GM21367 (cell line): ENCODE measurements at regions not wholly inside any gene's neighbourhood (a gene's known extent, or its start where the extent isn't known, plus 50 kb on each side); places are given as distances from the start of the nearest gene placed in this dataset.

ENCODE experiments used
- ATAC-seq: cut with Tn5 transposase; IDR thresholded peaks from one replicate; pipeline ENCODE4 v1.9.1; 2021; ENCODE audit not compliant: unreplicated experiment

DNA sequence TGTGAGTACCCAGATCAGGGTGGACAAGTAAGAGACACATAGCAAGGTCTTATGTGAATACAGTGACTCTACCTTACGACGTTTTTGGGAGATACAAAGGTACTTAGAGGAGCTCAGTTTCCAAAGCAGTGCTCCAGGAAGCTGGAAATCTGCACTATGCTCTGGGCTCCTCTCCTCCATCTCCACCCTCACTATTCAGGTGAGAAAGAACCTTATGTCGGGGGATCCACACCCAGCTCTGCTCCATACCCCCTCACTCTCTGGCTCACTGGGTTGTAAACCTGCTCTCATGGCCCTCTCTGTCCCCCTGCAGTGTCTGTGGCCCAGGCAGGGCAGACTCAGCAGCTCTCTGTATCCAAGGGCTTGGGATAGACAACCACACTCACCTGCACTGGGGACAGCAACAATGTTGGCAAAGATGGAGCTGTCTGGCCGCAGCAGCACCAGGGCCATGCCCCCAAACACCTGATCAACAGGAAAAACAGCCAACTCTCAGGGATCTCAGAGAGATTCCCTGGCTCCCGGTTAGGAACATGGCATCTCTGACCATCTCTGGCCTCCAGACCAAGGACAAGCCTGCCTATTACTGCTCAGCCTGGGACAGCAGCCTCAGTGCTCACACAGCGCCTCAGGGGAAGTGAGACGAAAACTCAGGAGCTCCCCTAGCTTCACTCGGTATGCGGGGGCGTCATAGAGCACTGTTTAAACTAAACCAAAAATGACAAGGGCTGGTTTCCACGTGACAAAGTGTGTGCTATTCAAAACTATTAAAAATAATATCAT is 60.9 kb upstream of the TOP3B start:
- ATAC-seq = no peak

DNA sequence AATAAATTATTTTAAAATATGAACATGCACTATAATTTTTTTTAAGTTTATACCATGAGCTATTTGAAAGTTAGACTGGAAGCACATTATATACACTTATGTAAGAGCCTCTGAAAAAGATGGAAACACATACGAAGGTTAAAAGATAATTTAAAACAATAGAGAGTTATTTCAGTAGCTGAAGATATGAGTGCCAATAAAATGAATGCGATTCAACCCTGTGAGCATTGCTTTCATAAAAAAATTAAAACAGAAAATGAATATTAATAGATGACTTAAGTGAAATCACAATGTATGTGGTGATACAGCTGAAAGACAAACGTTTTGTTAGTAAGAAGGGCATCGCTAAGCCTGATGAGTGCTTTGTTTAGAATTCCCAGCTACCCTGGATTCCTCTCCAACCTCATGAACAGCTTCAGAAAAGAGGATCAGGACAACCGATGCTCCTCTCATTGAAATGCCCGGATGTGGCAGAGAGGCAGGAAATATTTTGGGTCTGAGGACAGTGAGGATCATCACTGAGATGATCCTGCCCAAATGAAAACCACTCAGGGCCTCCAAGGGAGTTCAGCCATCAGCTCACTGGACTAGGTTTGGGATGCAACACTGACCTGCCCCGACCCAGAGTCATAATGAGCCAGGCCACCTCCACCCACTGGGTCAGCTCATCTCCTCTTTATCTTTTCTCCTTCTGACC is 60.2 kb upstream of the TOP3B start:
- no peak for ATAC-seq

DNA sequence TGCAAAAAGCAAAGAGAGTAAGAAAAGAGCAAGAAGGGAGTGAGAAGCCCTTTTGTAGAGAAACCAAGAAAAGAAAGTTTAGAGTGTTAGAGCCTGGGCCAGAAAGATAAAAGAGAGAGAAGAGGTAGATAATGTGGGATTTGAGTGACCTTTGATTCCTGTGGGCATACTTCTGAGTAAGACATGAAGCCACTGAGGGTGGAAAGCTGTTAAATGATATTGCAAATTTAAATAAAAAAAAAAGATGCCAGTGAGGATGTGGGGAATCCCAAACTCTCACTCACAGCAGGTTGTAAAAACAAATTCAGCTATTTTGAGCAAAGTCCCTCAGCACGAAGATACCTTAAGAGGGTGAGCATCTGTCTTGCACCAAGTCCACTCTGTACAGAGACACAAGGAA is 59.4 kb upstream of the TOP3B start:
- ATAC-seq = no peak

DNA sequence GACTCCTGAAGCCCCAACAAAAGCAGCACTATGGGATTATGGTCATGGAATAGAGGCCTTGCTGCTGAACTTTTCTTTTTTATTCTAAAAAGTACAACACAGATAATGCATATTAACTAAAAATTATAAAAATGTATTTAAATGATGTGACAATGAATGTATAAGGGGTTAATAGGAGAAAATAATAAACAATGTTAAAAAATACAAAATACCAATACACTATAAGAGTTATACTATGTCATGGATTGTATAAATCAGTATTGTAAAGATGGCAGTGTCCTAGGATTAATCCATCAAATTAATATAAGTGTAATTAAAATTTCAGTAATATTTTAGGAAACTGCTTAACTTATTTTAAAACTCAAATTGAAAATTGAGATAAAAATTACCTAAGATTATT is 58.3 kb upstream of the TOP3B start:
- no peak for ATAC-seq

DNA sequence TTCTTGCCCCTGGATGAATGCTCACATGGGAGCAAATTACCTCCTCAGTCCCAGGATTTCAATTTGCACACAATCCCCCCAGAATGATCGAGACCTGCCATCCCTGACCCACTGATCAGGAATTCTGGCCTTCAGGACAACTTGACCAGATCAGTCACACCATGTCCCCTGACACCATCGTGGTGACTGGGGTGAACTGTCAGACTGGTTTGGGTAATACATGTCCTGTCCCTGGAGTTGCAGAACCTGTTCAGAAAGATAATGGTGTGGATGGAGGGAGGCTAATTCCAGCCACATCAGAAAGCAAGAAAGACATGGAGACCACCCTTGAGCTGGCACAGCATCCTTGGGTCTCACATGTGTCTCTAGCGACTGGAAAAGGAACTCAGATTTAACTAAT is 57.9 kb upstream of the TOP3B start:
- no peak for ATAC-seq

DNA sequence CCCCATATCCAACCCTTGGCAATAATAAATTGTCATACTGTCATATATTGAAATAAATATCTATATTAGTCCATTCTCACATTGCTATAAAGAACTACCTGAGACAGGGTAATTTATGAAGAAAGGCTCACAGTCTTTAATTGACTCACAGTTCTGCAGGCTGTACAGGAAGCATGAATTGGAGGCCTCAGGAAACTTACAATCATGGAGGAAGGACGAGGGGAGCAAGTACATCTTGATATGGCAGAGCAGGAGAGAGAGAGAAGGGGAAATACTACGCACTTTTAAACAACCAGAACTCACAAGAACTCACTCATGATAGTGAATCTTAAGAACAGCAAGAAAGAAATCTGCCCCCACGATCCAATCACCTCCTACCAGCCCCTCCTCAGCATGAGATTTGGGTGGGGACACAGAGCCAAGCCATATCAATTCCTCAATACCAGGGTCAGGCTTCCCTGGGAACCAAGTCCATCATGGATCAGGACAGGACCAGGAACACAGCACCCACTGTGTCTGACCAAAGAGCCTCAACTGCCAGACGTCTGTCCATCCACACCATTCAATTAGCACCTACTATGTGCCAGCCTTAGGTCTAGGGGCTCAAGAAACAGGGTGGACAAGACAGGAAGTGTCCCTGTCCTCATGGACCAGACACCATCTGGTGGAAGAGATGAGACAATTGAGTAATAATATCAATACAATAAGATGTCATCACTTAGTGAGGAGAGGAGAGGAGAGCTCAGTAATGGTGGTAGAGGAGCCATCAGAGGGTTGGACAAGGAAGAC is 56.9 kb upstream of the TOP3B start:
- no peak for ATAC-seq

DNA sequence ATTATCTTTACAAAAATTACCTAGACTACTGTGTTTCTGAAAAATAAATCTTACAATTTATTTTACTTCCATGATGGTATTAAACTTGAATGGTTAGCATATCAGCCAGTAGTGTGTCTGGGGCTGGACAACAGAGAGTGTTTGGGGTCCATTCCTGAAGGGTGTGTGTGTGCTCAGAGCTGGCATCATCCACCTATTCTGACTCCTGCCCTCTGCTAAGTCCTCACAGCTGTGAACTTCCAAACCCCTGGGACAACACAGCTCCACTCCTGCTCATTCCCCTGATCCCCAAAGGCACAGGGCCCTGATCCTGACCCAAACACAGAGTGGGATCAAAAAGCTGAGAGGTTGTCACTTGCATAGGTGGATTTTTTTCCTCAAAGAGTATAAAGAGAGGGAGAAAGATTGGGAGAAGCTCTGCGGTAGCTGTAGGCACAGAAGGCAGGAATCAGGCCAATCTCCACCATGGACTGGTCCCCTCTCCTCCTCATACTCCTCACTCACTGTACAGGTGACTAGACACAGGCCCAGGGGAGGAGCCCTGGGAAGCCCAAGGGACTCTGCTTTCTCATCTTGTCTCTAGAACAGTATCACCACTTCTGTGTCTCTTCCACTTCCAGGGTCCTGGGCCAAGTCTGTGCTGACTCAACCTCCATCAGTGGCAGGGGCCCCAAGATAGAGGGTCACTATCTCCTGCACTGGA is 55.7 kb upstream of the TOP3B start:
- ATAC-seq = no peak

DNA sequence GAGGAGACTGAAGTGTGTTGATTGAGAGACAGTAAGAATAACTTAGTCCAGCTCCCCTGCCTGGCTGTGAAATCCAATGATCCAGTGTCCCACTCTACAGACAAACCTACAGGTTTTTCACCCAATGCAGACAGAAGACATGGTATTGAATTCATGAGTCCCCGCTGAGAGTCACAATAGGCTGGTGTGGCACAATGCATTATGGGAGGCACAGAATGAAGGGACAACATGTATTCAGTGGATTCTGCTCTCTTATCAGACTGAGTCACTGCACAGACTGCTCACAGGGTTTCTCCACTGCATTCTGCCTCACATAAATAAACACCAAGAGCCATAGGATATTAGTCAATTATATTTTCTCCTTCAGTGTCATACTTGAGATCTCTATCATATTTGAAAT is 55.2 kb upstream of the TOP3B start:
- no peak for ATAC-seq

DNA sequence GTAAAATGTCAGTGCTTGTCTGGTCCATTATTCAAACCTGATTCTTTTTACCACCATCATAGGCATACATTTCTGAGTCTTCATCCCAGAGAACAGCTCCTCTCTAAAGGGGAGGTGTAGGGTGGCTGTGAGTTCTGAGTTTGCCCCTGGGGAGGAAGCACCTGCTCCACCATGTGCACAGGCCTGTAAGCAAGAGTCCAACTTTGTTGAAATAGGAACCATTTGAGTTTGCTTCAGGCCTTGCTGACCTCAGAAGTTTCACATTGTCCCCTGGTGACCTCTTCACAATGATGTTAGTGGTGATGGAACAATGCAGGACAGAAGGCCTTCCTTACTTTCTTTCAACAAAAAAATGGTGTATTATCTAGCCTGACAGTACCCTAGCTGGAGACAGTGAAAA is 54.6 kb upstream of the TOP3B start:
- no peak for ATAC-seq

DNA sequence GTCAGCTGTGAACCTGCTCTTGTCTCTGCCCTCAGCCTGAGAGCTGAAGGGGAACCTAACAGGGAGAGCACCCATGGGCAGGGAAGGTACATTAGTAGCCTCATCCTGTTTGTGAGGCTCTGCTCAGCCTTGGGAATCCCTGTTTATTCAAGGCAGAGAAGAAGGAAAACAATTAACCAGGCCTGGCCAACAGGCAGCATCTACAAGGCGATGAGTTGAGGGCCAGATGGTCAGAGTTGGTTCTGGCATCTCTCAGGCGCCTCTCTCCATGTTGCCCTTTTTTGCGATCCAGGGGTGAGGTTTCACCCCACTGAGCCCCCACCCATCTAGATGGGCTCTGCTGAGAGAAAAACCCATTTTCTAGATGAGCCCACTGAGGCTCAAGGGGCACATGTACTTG is 54.0 kb upstream of the TOP3B start:
- ATAC-seq = no peak

DNA sequence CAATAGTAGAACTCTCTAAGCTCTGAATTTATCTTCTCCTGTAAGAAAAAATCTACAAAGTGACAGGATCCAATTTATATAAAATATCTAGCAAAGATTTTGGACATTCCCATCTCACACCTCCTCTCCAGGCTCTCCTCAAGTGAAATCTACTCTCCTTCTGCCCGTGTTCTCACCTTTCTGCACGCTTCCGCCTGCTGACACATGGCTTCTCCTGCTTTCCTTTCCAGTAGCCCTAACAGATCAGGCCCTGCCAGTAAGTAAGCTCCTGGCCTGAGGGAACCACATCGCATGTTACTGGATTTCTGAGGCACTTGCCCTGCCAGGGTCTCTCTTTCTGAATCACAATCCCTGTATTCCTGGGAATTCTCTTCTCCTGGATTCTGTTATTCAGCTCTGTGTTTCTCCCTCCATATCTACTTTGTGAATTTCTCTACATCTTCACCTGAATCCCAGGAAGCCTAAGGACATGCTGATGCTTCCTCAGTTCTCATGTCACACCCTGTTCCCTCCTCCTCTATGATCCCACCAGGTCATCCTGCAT is 53.3 kb upstream of the TOP3B start:
- no peak for ATAC-seq

DNA sequence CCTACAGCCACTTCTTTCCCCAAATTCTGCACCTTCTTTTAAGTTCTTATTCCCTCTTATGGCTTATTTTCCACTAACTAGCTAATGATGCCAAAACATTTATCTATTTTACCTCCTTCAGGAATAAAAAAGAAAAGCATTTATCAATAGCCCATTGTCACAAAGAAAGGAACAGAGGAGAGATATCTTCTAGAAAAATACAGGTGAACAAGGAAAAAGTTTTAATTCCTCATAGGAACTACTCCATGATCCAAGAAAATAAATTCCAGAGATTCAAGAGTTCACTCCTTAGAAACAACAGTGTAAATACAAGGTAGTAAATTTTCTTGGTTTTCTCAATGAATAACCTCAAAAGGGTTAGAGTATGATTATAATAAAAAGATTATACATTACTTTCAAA is 52.6 kb upstream of the TOP3B start:
- ATAC-seq = no peak

DNA sequence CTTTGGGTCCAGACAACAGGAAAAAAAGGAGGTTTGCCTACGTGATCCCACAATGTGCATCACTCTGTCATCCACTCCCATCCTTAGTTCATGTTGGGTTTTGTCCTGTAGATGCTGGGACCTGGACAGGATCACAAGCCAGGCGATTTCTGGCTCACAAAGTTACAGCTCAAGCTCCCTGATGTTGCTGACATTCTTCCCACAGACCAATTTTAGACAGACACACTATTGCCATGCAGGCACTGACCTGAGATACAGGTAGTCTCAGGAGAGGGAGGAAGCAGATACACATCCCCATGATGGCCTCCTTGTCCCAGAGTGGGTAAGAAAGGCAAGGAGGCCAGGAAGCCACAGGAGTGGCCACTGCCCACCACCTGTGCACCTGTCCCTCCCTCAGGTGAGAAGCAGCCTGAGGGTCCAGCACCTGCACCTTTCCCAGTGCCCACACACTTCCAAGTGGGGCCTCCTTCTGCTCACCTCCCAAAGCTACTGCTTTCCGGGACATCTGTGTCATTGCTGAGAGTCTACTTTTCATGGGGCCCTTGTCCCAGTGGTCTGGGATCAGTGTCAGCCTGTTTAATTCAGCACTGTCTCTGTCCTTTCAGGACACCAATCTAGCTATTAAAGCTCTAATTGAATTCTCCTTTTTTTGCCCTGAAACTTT is 52.0 kb upstream of the TOP3B start:
- ATAC-seq = no peak

DNA sequence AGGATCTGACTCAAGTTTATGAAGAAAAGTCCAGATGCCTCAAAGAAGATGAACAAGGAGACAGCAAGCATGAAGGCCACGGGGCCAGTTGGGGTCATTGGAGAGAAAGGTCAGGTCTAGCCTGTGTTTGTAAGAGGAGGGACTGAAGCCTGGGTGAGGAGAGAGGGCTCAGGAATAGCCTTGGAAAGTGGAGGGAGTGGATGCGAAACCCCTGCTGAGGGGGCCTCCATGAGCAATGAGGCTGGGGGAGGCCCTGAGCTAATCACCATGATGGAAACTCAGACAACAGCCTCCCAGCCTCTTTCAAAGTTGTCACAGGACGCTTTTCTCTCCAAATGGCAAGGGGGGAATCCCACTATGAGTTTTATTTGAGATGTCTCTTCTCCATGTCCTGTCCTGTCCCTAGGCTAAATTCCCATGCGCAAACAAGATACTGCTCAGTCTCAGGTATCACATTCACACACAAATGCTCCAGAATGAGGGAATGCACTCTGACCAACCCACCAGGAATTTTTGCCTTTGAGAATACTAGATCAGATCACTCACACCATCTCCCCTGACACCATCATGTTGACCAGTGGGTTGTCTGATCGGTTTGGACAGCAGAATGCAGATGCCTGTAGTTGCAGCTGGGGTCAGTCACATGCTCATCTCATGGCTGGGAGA is 51.3 kb upstream of the TOP3B start:
- no peak for ATAC-seq

DNA sequence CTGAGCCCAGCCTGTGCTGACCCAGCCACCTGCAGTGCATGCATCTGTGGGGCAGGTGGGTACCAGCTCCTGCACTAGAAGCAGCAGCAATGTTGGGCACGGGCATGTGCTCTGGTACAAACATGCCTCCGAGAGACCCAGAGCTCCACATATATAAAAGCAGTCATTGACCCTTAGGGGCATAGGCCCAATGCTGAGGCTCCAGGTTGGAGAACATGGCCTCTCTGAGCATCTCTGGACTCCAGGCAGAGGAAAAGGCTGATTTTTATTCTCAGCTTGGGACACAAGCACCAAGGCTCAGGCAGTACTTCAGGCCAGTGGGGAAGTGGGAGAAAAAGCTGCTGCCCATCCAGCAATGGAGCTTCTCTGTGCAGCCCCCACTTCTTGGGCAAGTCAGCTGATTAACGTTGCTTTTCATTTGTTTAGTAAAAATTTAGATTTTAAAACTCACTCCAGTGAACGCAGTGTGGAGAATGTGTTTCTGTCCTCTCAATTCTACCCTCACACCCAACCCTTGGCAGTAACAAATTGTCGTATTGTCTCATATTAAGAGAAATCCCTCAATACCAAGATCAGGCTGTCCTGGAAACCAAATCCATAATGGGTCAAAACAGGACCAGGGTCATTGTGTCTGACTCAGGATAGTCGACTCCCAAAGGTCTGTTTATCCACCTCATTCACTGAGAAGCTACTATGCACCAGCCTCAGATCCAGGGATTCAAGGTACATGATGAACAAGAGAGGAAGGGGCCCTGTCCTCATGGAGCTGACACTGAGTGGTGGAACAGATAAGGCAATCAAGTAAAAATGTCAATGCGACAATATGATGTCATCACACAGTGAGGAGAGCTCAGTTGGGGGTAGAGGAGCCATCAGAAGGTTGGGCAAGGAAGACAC is 50.6 kb upstream of the TOP3B start:
- no peak for ATAC-seq

DNA sequence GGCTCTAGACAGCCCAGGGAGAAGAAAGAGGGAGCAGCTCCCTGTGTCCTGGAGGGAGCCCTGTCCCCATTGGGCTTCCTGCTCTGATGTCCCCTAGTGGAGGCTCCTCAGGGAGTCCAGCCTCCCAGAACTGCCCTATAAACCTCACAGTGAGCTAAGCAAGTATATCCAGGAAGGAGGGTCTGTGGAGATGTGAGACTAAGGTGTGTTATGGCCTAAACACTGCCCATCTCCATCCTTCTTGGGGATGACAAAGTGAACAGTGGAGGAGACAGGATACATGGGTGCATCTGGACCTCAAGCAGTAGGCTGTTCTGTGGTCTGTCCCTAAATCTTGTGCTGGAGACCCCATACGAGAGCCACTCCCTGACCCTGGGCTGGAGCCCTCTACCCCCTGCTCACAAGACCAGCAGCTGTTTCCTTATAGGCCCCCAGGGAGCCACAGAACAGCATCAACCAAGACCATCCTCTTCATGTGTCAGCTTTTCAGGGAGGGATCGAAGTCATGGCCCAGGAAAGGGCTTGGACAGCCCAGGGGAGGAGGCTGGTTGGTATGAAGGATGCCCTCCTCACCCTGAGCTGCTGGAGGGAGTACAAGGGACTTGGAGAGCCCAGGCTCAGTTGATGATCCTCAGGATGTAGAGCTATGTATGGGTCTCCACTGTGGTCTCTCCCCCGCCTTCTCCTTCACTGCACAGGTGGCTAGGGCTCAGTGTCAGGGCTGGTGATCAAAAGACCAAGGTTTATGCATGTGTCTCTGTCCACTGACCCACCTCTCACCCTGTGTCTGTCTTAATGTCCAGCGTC is 49.7 kb upstream of the TOP3B start:
- ATAC-seq = no peak
